ENCODE measurements at regions not wholly inside any gene's neighbourhood (a gene's known extent, or its start where the extent isn't known, plus 50 kb on each side); places are given as distances from the start of the nearest gene placed in this dataset.
"Not testable (repeated sequence)": the region's sequence is repeated elsewhere in the genome, so short reads cannot be mapped to it uniquely, and the experiment has no call there.

DNA sequence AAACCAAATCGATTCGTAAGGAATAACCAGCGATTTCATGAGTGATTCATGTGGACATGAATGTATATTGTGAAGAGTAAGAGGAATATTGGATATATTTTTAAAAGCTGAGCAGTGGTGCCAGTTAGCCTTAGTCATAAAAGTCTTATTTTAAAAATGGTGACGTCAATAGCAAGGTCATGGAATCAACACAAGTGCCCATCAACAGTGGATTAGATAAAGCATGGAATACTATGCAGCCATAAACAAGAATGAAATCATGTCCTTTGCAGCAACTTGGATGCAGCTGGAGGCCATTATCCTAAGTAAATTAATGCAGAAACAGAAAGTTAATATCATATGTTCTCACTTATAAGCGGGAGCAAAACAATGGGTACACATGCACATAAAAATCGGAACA is 89.0 kb upstream of the STOX2 start:
- no TSS peak for BruUV-seq (replicated peaks)
- no peak for ATAC-seq
- Histone ChIP-seq H3K9me3 (ENCODE audit: control insufficient read depth, insufficient read depth, low read depth, low read length) (no peaks in the 10 kb centered on the region), H3K27me3 (ENCODE audit: control insufficient read depth, insufficient read depth, low read length) (no peaks in the 10 kb centered on the region), H3K36me3 (ENCODE audit: control insufficient read depth, insufficient read depth, low read length) (no peaks in the 10 kb centered on the region), H3K4me3 (ENCODE audit: low read depth in 2 of 2, low read length in 2 of 2) (no peak overlapping the region), H3K4me1 (ENCODE audit: control insufficient read depth, insufficient read depth, low read length) (no peaks in the 10 kb centered on the region), H3K27ac (ENCODE audit: low read length) (no peak overlapping the region)
- in situ Hi-C loops (cut with HindIII; ENCODE audit: low pct_unique_long_range_greater_than_20kb, low sequenced_read_pairs) (no loop called here), intact Hi-C loops (cut with micrococcal nuclease; ENCODE audit: unreplicated experiment) (no loop called here)
- CTCF ChIA-PET: no interaction called here
- TF ChIP-seq TCF7L2 (IDR thresholded peaks at IDR 0.05; ENCODE audit: low read depth, low read length) (no peak), REST (IDR thresholded peaks at IDR 0.05; ENCODE audit: insufficient read depth in 1 of 2, low read depth in 2 of 2, low read length in 1 of 2) (no peak), POLR2AphosphoS5 (IDR thresholded peaks at IDR 0.05; ENCODE audit: low read depth, low read length) (no peak), SIN3A (IDR thresholded peaks at IDR 0.05; ENCODE audit: borderline replicate concordance, insufficient read depth, low read depth, low read length) (no peak)
- TF ChIP-seq, protein P1, sequence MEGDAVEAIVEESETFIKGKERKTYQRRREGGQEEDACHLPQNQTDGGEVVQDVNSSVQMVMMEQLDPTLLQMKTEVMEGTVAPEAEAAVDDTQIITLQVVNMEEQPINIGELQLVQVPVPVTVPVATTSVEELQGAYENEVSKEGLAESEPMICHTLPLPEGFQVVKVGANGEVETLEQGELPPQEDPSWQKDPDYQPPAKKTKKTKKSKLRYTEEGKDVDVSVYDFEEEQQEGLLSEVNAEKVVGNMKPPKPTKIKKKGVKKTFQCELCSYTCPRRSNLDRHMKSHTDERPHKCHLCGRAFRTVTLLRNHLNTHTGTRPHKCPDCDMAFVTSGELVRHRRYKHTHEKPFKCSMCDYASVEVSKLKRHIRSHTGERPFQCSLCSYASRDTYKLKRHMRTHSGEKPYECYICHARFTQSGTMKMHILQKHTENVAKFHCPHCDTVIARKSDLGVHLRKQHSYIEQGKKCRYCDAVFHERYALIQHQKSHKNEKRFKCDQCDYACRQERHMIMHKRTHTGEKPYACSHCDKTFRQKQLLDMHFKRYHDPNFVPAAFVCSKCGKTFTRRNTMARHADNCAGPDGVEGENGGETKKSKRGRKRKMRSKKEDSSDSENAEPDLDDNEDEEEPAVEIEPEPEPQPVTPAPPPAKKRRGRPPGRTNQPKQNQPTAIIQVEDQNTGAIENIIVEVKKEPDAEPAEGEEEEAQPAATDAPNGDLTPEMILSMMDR (IDR thresholded peaks at IDR 0.05): no peak
- POLR2A ChIA-PET: no interaction called here
- no peak for DNase-seq (ENCODE audit: low read depth, low spot score)

DNA sequence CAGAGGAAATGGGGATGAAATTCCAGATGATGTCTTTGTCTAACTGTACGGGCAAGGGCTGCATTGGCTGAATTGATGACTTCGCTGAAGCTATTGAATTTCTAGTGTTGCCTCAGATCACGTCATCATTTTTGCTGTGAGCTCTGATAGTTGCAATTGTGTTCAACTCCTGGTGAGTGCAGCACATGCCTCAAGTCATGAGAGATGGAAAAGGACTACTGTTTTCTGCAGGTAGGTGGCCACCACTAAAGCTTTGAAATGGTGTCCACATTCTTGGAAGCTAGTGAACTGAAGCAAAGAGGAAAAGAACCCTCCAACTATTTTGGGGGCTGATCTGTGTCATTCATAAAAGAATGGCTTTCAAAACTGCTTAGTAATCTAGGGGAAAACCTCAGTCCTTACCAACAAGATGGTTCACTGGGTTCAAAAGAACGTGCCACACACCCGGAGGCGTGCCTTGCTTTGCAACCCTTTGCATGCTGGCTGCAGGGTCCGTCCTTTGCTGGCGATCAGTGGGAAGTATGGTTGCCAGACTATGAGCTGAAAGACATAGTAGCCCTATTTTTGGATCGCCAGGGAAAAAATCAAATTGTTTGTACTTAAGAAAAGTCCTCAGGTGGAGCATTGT is 88.1 kb upstream of the STOX2 start:
- H3K27ac ChIP-seq (ENCODE audit: low read length): no peak overlapping the region
- no peak for ATAC-seq
- no TSS peak for BruUV-seq (replicated peaks)
- H3K4me3 ChIP-seq (ENCODE audit: low read depth in 2 of 2, low read length in 2 of 2): no peak overlapping the region
- H3K27me3 ChIP-seq (ENCODE audit: control insufficient read depth, insufficient read depth, low read length): no peaks in the 10 kb centered on the region
- H3K4me1 ChIP-seq (ENCODE audit: control insufficient read depth, insufficient read depth, low read length): no peaks in the 10 kb centered on the region
- no peak for TF ChIP-seq TCF7L2 (IDR thresholded peaks at IDR 0.05; ENCODE audit: low read depth, low read length)
- no peak for TF ChIP-seq SIN3A (IDR thresholded peaks at IDR 0.05; ENCODE audit: borderline replicate concordance, insufficient read depth, low read depth, low read length)
- no peak for TF ChIP-seq POLR2AphosphoS5 (IDR thresholded peaks at IDR 0.05; ENCODE audit: low read depth, low read length)
- TF ChIP-seq, protein P1 (IDR thresholded peaks at IDR 0.05): no peak
- no peak for TF ChIP-seq REST (IDR thresholded peaks at IDR 0.05; ENCODE audit: insufficient read depth in 1 of 2, low read depth in 2 of 2, low read length in 1 of 2)
- POLR2A ChIA-PET: no interaction called here
- no peak for DNase-seq (ENCODE audit: low read depth, low spot score)
- CTCF ChIA-PET: no interaction called here
- in situ Hi-C loops (cut with HindIII; ENCODE audit: low pct_unique_long_range_greater_than_20kb, low sequenced_read_pairs): no loop called here
- H3K36me3 ChIP-seq (ENCODE audit: control insufficient read depth, insufficient read depth, low read length): no peaks in the 10 kb centered on the region
- intact Hi-C loops (cut with micrococcal nuclease; ENCODE audit: unreplicated experiment): no loop called here
- H3K9me3 ChIP-seq (ENCODE audit: control insufficient read depth, insufficient read depth, low read depth, low read length): no peaks in the 10 kb centered on the region

DNA sequence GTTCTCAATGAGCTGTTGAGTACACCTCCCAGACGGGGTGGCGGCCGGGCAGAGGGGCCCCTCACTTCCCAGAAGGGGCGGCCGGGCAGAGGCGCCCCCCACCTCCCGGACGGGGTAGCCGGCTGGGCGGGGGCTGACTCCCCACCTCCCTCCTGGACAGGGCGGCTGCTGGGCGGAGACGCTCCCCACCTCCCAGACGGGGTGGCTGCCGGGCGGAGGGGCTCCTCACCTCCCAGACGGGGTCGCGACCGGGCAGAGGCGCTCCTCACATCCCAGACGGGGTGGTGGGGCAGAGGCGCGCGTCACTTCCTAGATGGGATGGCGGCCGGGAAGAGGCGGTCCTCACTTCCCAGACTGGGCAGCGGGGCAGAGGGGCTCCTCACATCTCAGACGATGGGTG is 86.5 kb upstream of the STOX2 start:
- POLR2A ChIA-PET; intact Hi-C loops (cut with micrococcal nuclease; ENCODE audit: unreplicated experiment): not testable (repeated sequence)

More for the DNA sequence above, 86.5 kb upstream of the STOX2 start:
- H3K9me3 ChIP-seq (ENCODE audit: control insufficient read depth, insufficient read depth, low read depth, low read length); in situ Hi-C loops (cut with HindIII; ENCODE audit: low pct_unique_long_range_greater_than_20kb, low sequenced_read_pairs); DNase-seq (ENCODE audit: low read depth, low spot score); ATAC-seq; H3K27me3 ChIP-seq (ENCODE audit: control insufficient read depth, insufficient read depth, low read length); H3K27ac ChIP-seq (ENCODE audit: low read length); BruUV-seq (replicated peaks); H3K36me3 ChIP-seq (ENCODE audit: control insufficient read depth, insufficient read depth, low read length); H3K4me1 ChIP-seq (ENCODE audit: control insufficient read depth, insufficient read depth, low read length); H3K4me3 ChIP-seq (ENCODE audit: low read depth in 2 of 2, low read length in 2 of 2); CTCF ChIA-PET: not testable (repeated sequence)
